B cell (primary cell): ENCODE measurements at regions not wholly inside any gene's neighbourhood (a gene's known extent, or its start where the extent isn't known, plus 50 kb on each side); places are given as distances from the start of the nearest gene placed in this dataset.

Experiments
- ATAC-seq: fragments of 200-7000 bp; cut with Tn5 transposase; one replicate; pipeline ENCODE4 v1.10.0; 2021; ENCODE audit warnings: low read depth, mild to moderate bottlenecking, moderate number of reproducible peaks, moderate library complexity
- CTCF ChIA-PET: fragments of 350-600 bp; sonication (Branson Sonifier 250); formaldehyde crosslinking; loops from one replicate; lab custom pipeline; 2021; ENCODE audit warnings: antibody characterized with exemption, inconsistent platforms; lab: Charles Lee
- POLR2A ChIA-PET: fragments of 350-600 bp; sonication (Branson Sonifier 250); formaldehyde crosslinking; loops from one replicate; lab custom pipeline; 2021; ENCODE audit warnings: antibody characterized with exemption; lab: Charles Lee
- DNase-seq: peaks from one replicate; pipeline ENCODE4 v3.0.0; 2013
- H2AFZ ChIP-seq: 2 replicates; pipeline ENCODE4 v1.6.1; 2012; ENCODE audit warnings: mild to moderate bottlenecking, low read depth, low read length; ENCODE audit not compliant: insufficient read depth, poor library complexity, severe bottlenecking
- H3K27ac ChIP-seq, 2 donors: 1 replicate in 1 of 2; 2 replicates in 1 of 2; pipeline ENCODE4 v1.5.1; 2012 to 2013; ENCODE audit warnings: low read length in 2 of 2, mild to moderate bottlenecking in 2 of 2, moderate library complexity in 1 of 2
- H3K27me3 ChIP-seq, 4 experiments: fragments of 200-600 bp in 1 of 4; sonication (generic) in 1 of 4; replicated peaks in 1 of 4; 1 replicate in 2 of 4; 2 replicates in 2 of 4; pipeline versions ENCODE4 v1.6.1 to v1.7.0; 2013 to 2016; ENCODE audit warnings: low read length in 3 of 4, mild to moderate bottlenecking in 2 of 4, mixed read lengths in 1 of 4, moderate library complexity in 1 of 4; ENCODE audit not compliant: insufficient read depth in 4 of 4, control insufficient read depth in 3 of 4; ENCODE audit errors: control extremely low read depth in 1 of 4
- H3K36me3 ChIP-seq, 2 experiments: replicated peaks in 1 of 2; 1 replicate in 1 of 2; 2 replicates in 1 of 2; pipeline versions ENCODE4 v1.6.1 to v1.7.1; 2013; ENCODE audit warnings: low read length in 1 of 2; ENCODE audit not compliant: insufficient read depth in 2 of 2, control insufficient read depth in 1 of 2; ENCODE audit errors: control extremely low read depth in 1 of 2, extremely low read depth in 1 of 2
- H3K4me1 ChIP-seq, 2 donors: fragments of 200-600 bp in 1 of 2; sonication (generic) in 1 of 2; 1 replicate in 1 of 2; 2 replicates in 1 of 2; pipeline versions ENCODE4 v1.5.1 to v1.6.1; 2013 to 2017; ENCODE audit warnings: low read length in 2 of 2; ENCODE audit not compliant: control insufficient read depth in 2 of 2, insufficient read depth in 2 of 2
- H3K4me2 ChIP-seq: replicated peaks from 2 replicates; pipeline ENCODE3; 2012; ENCODE audit warnings: mild to moderate bottlenecking, low read depth, low read length; ENCODE audit not compliant: poor library complexity, severe bottlenecking
- H3K4me3 ChIP-seq, 5 experiments: fragments of 200-600 bp in 1 of 5; sonication (generic) in 1 of 5; 1 replicate in 3 of 5; 2 replicates in 2 of 5; pipeline versions ENCODE4 v1.5.1 to v1.7.0; 2011 to 2016; ENCODE audit warnings: low read length in 4 of 5, mild to moderate bottlenecking in 4 of 5, low read depth in 2 of 5, control low read depth in 1 of 5, moderate library complexity in 1 of 5; ENCODE audit not compliant: insufficient read depth in 1 of 5; ENCODE audit errors: control extremely low read depth in 1 of 5, extremely low read depth in 1 of 5
- H3K79me2 ChIP-seq: fragments of 200-600 bp; sonication (generic); one replicate; pipeline ENCODE4 v1.6.0; 2016; ENCODE audit warnings: low read length; ENCODE audit not compliant: control insufficient read depth, insufficient read depth
- H3K9ac ChIP-seq: fragments of 200-600 bp; sonication (generic); 2 replicates; pipeline ENCODE4 v1.6.1; 2017; ENCODE audit warnings: mild to moderate bottlenecking, low read length, moderate library complexity
- H3K9me3 ChIP-seq, 3 donors: one replicate each; pipeline versions ENCODE4 v1.6.1 to v1.7.1; 2013; ENCODE audit warnings: low read length in 2 of 3; ENCODE audit not compliant: control insufficient read depth in 2 of 3, insufficient read depth in 1 of 3; ENCODE audit errors: control extremely low read depth in 1 of 3
- H4K20me1 ChIP-seq: 2 replicates; pipeline ENCODE4 v1.6.0; 2012; ENCODE audit warnings: mild to moderate bottlenecking, low read length; ENCODE audit not compliant: insufficient read depth, control insufficient read depth, poor library complexity, severe bottlenecking
- H3K27ac Mint-ChIP-seq: one replicate; pipeline ENCODE4 v1.8.0; 2021; ENCODE audit warnings: mixed read lengths
- H3K27me3 Mint-ChIP-seq: one replicate; pipeline ENCODE4 v1.8.0; 2021; ENCODE audit warnings: mixed read lengths
- H3K4me1 Mint-ChIP-seq: one replicate; pipeline ENCODE4 v1.8.0; 2021; ENCODE audit warnings: mixed read lengths
- H3K4me3 Mint-ChIP-seq: one replicate; pipeline ENCODE4 v1.8.0; 2021; ENCODE audit warnings: mixed read lengths
- H3K9me3 Mint-ChIP-seq: one replicate; pipeline ENCODE4 v1.8.0; 2022; ENCODE audit warnings: mixed read lengths; ENCODE audit not compliant: insufficient read depth
- CTCF ChIP-seq: fragments of 200-600 bp; IDR thresholded peaks from one replicate; pipeline ENCODE4 v1.8.0; 2022; ENCODE audit warnings: antibody characterized with exemption, mild to moderate bottlenecking
- EZH2 ChIP-seq: IDR thresholded peaks from 2 replicates; pipeline ENCODE4 v1.6.1; 2012; ENCODE audit warnings: borderline replicate concordance, low read depth, mild to moderate bottlenecking, moderate library complexity, low read length; ENCODE audit not compliant: insufficient read depth, poor library complexity, severe bottlenecking
- WGBS: methylation state at CpG from one replicate; pipeline ENCODE4 v1.1.5; 2013; ENCODE audit warnings: missing lambda C conversion rate; ENCODE audit not compliant: insufficient coverage; 5-methylcytosine and 5-hydroxymethylcytosine counted together
- intact Hi-C: fragments of 100-400 bp; cut with micrococcal nuclease; formaldehyde crosslinking; loops from one replicate; pipeline ENCODE4 v1.10.0; 2022

- no peaks in the 10 kb centered on the region for H3K27me3 Mint-ChIP-seq
- Histone ChIP-seq H3K36me3 (no peaks in the 10 kb centered on the region), H4K20me1 (no peaks in the 10 kb centered on the region), H3K79me2 (no peaks in the 10 kb centered on the region), H3K9me3 (no peaks in the 10 kb centered on the region), H3K4me1 (no peaks in the 10 kb centered on the region), H3K27me3 (no peaks in the 10 kb centered on the region), H3K4me3 (no peak overlapping the region), H3K9ac (no peak overlapping the region), H2AFZ (no peak overlapping the region), H3K4me2 (no peak overlapping the region), H3K27ac (no peak overlapping the region)
- H3K9me3 Mint-ChIP-seq = no peaks in the 10 kb centered on the region
- 86% methylated on average over 1 of the region's 2 CpGs for WGBS
- H3K27ac Mint-ChIP-seq = no peak overlapping the region
- CTCF ChIA-PET = no interaction called here
- TF ChIP-seq CTCF = no peak
- intact Hi-C loops = no loop called here
- ATAC-seq (no peak), DNase-seq (no peak)
- no peak overlapping the region for H3K4me3 Mint-ChIP-seq
- peaks cover 4% of the 10 kb centered on the region for H3K4me1 Mint-ChIP-seq
- POLR2A ChIA-PET = no interaction called here
Measured at GRCh38 chr3:20378315-20378714, 192.3 kb upstream of the SGO1 start.

GRCh38 chr3:20376665-20377217 lies 190.7 kb upstream of the SGO1 start:
- no peaks in the 10 kb centered on the region for H3K27me3 ChIP-seq
- H3K79me2 ChIP-seq = no peaks in the 10 kb centered on the region
- H3K9me3 ChIP-seq = no peaks in the 10 kb centered on the region
- H3K27me3 Mint-ChIP-seq = no peaks in the 10 kb centered on the region
- H3K4me3 Mint-ChIP-seq = no peak overlapping the region
- H3K36me3 ChIP-seq = no peaks in the 10 kb centered on the region
- H3K27ac ChIP-seq = no peak overlapping the region
- POLR2A ChIA-PET = no interaction called here
- H3K9ac ChIP-seq = no peak overlapping the region
- H2AFZ ChIP-seq = no peak overlapping the region
- CTCF ChIA-PET = no interaction called here
- no peak for ATAC-seq
- no peak overlapping the region for H3K27ac Mint-ChIP-seq
- no peaks in the 10 kb centered on the region for H4K20me1 ChIP-seq
- no peaks in the 10 kb centered on the region for H3K4me1 ChIP-seq
- TF ChIP-seq EZH2 (no peak), CTCF (no peak)
- no peaks in the 10 kb centered on the region for H3K9me3 Mint-ChIP-seq
- no peak overlapping the region for H3K4me3 ChIP-seq
- no peak overlapping the region for H3K4me2 ChIP-seq
- H3K4me1 Mint-ChIP-seq = peaks cover 4% of the 10 kb centered on the region
- intact Hi-C loops = no loop called here
- no peak for DNase-seq
